ENCODE measurements at regions not wholly inside any gene's neighbourhood (a gene's known extent, or its start where the extent isn't known, plus 50 kb on each side); places are given as distances from the start of the nearest gene placed in this dataset.
A peak's percentile ranks its signal among the peaks of the same experiment; 100 is the strongest.

DNA sequence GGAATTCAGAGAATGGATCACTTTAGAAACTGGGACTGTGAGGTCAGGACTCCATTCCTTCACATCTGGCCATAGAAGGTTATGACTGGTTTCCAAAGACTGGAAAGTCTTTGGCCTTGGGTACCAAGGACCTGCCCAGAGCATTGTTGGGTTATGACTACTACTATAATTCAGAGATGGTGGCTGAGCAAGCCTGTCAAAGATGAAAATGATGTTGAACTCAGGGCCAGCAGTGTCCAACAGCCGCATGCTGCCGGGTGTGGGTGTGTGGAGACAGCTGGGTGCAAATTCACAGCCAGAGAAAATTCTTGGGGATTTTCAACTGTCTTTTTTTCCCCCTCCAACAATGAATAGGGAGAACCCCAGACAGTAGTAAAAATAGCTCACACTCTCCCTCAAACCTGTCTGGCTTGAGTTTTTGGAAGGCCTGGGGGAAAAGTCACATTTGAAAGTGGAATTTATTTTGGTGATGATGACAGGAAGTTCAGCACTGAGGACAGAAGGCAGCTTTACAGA is 166.8 kb upstream of the NCAM1 start:
- Histone ChIP-seq H3K27me3 (no peaks in the 10 kb centered on the region), H3K27ac (peak overlapping the region in 5 of 12 donors; percentile 16 to 42 (median 21)), H3K4me1 (peaks cover 0 to 39% (median 14%) of the 10 kb centered on the region in 12 donors), H3K36me3 (no peaks in the 10 kb centered on the region), H3K9me3 (no peaks in the 10 kb centered on the region), H3K4me3 (no peak overlapping the region)
- intact Hi-C loops (cut with DNase I): loop anchor here in 4 of 10 donors (5.0 to 10.0 kb wide), 6 partner anchors 140 to 500 kb away; no protein-coding TSS in a partner anchor
- ATAC-seq: peak in 3 of 4 donors; percentile 31 to 75 (median 52)
- TF ChIP-seq, protein P1, sequence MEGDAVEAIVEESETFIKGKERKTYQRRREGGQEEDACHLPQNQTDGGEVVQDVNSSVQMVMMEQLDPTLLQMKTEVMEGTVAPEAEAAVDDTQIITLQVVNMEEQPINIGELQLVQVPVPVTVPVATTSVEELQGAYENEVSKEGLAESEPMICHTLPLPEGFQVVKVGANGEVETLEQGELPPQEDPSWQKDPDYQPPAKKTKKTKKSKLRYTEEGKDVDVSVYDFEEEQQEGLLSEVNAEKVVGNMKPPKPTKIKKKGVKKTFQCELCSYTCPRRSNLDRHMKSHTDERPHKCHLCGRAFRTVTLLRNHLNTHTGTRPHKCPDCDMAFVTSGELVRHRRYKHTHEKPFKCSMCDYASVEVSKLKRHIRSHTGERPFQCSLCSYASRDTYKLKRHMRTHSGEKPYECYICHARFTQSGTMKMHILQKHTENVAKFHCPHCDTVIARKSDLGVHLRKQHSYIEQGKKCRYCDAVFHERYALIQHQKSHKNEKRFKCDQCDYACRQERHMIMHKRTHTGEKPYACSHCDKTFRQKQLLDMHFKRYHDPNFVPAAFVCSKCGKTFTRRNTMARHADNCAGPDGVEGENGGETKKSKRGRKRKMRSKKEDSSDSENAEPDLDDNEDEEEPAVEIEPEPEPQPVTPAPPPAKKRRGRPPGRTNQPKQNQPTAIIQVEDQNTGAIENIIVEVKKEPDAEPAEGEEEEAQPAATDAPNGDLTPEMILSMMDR (IDR thresholded peaks at IDR 0.05): no peak
- TF ChIP-seq POLR2A (IDR thresholded peaks at IDR 0.05): no peak
- DNase-seq: no peak
- 40 to 72% (median 61%) methylated on average over 2 of the region's 2 CpGs for WGBS, 4 donors

DNA sequence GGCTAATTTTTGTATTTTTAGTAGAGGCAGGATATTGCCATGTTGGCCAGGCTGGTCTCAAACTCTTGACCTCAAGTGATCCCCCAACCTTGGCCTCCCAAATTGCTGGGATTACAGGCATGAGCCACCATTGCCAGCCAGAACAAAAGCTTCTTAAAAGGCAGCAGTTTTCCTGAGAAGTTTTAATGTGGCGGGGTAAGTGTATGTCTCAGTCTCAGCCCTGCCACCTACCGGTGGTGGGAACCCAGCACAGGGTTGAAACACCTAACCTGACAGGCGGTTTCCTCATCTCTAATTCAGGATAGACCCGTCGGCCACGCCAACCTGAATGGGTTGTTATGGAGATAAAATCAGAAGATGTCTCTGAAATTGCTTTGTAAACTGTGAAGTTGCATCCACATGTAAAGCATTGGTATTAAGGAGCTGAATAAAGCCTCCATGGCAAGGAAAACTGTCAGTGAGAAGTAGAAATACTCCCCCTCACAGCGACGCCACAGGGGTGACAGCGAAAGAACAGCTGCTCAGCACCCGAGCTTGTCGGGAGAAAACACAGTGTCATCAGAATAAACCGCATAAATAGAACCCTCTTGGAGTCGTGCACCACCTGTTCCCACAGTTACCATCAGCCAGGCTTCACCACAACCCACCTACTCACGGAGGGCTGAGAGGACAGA is 165.9 kb upstream of the NCAM1 start:
- whole genome bisulfite sequencing, 4 donors: 58 to 76% (median 71%) methylated on average over 12 to 14 of the region's 14 CpGs
- Histone ChIP-seq H3K9me3 (no peaks in the 10 kb centered on the region), H3K4me3 (no peak overlapping the region), H3K27me3 (no peaks in the 10 kb centered on the region), H3K4me1 (peaks cover 0 to 39% (median 14%) of the 10 kb centered on the region in 12 donors), H3K27ac (peak overlapping the region in 4 of 12 donors; percentile 19 to 42 (median 29)), H3K36me3 (no peaks in the 10 kb centered on the region)
- intact Hi-C loops (cut with DNase I): loop anchor here in 6 of 10 donors (5.0 to 10.0 kb wide), 7 partner anchors 140 to 500 kb away; partner anchors contain the start of gene NCAM1 (in 1 of the 6)
- TF ChIP-seq, protein P1 (IDR thresholded peaks at IDR 0.05): peak; percentile 21 to 63 (median 47)
- no peak for TF ChIP-seq POLR2A (IDR thresholded peaks at IDR 0.05)
- ATAC-seq (peak in 2 of 4 donors; percentile 47 to 50), DNase-seq (no peak)

DNA sequence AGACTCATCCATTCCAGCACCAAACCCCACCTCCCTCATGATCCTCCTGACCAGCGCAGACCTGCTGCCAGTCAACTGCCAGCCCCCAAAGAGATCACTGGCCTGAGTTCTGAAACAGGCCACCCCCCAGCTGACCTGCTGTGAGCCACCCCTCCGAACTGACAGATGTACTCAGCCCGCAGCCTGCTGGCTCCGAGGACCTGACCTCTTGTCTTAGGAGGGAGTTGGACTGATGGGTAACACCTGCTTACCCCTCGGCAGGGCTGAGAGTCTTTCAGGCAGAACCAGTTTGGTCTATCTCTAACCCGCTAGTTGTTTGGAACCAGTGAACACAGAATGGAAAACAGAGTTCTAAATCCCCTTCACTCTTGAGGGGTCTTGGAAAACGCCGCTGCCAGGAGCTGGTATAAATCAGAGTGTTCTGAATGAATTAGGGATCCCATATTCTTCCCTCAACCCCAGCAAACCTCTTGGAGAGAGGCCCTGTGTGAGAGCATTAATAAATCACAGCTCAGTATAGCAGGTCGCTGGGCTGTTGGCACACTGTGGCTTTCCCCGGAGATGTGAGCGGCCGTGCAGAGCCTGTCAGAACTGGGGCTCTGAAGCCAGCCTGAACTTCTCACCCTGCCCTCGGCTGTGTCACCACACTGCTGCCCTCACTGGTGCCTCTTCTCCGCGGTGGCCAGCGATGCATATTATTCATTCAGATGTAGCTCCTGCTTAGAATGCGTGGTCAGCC is 165.1 kb upstream of the NCAM1 start:
- TF ChIP-seq POLR2A (IDR thresholded peaks at IDR 0.05): no peak
- TF ChIP-seq, protein P1 (IDR thresholded peaks at IDR 0.05): no peak
- intact Hi-C loops (cut with DNase I): loop anchor here in 6 of 10 donors (5.0 to 10.0 kb wide), 7 partner anchors 141 to 501 kb away; partner anchors contain the start of gene NCAM1 (in 1 of the 6)

More for the DNA sequence above, 165.1 kb upstream of the NCAM1 start:
- Histone ChIP-seq H3K4me3 (no peak overlapping the region), H3K27ac (peak overlapping the region in 8 of 12 donors; percentile 1 to 71 (median 38)), H3K36me3 (no peaks in the 10 kb centered on the region), H3K27me3 (no peaks in the 10 kb centered on the region), H3K9me3 (no peaks in the 10 kb centered on the region), H3K4me1 (peaks cover 0 to 39% (median 15%) of the 10 kb centered on the region in 12 donors)
- peak in 2 of 5 donors; percentile 58 to 70 for DNase-seq
- WGBS, 4 donors: 54 to 66% (median 59%) methylated on average over 16 to 17 of the region's 17 CpGs
- peak; percentile 55 to 87 (median 76) for ATAC-seq
